K562 (cell line): ENCODE measurements at regions not wholly inside any gene's neighbourhood (a gene's known extent, or its start where the extent isn't known, plus 50 kb on each side); places are given as distances from the start of the nearest gene placed in this dataset.

Source experiments
- ATAC-seq: fragments of 200-7000 bp; cut with Tn5 transposase; 3 replicates; pipeline ENCODE4 v1.9.1; 2020; ENCODE audit warnings: moderate library complexity
- BruUV-seq: library from RNA; stranded (reverse); fragments of 400-500 nt; replicated peaks from 2 replicates; lab custom pipeline; 2021; lab: Mats Ljungman, UMichigan
- CTCF ChIA-PET: fragments of 300-600 bp; formaldehyde crosslinking; extraction: SDS; loops from one replicate; lab custom pipeline; 2021; ENCODE audit warnings: low intra/inter-chr PET ratio; lab: Yijun Ruan, JAX
- POLR2A ChIA-PET: fragments of 300-600, 350-650 bp; sonication (Branson Sonifier 250); formaldehyde crosslinking; extraction: SDS; loops from one replicate; lab custom pipeline; 2021; ENCODE audit warnings: antibody characterized with exemption, inconsistent platforms; lab: Yijun Ruan, JAX
- DNase-seq, 4 experiments: peaks; one replicate each; pipeline versions ENCODE4 v3.0.0 to v3.0.0-alpha.2; 2011 to 2018; ENCODE audit warnings: low spot score in 3 of 4, mixed read lengths in 3 of 4; ENCODE audit errors: extremely low read depth in 1 of 4
- FAIRE-seq: peaks from 2 replicates; lab custom pipeline; 2011; peaks lifted over from hg19 to GRCh38; lab: Jason Lieb, UNC
- H2AFZ ChIP-seq: 2 replicates; pipeline ENCODE4 v1.6.0; 2011; ENCODE audit warnings: low read depth, low read length, control low read depth, inconsistent platforms
- H3K27ac ChIP-seq: fragments of 200-600 bp; 3 replicates; pipeline ENCODE4 v1.8.0; 2011; ENCODE audit warnings: low read depth, mild to moderate bottlenecking, control low read depth, inconsistent platforms, low read length, moderate library complexity, mixed read lengths; ENCODE audit errors: extremely low read depth
- H3K27me3 ChIP-seq, 2 experiments: fragments of 300-600 bp in 1 of 2; 2 replicates in 1 of 2; 3 replicates in 1 of 2; pipeline versions ENCODE4 v1.6.0 to v1.8.0; 2011; ENCODE audit warnings: inconsistent platforms in 2 of 2, low read length in 2 of 2, mild to moderate bottlenecking in 1 of 2, mixed read lengths in 1 of 2, moderate library complexity in 1 of 2; ENCODE audit not compliant: control insufficient read depth in 2 of 2, insufficient read depth in 2 of 2
- H3K36me3 ChIP-seq: fragments of 300-600 bp; 3 replicates; pipeline ENCODE4 v1.8.0; 2011; ENCODE audit warnings: mild to moderate bottlenecking, low read length, inconsistent platforms; ENCODE audit not compliant: control insufficient read depth, insufficient read depth
- H3K4me1 ChIP-seq, 2 experiments: fragments of 200-600 bp in 1 of 2; replicated peaks in 1 of 2; 2 replicates in 1 of 2; 3 replicates in 1 of 2; pipeline versions ENCODE4 v1.5.1 to v1.8.0; 2011; ENCODE audit warnings: inconsistent platforms in 2 of 2, low read length in 2 of 2, mild to moderate bottlenecking in 1 of 2, mixed read lengths in 1 of 2, moderate library complexity in 1 of 2; ENCODE audit not compliant: control insufficient read depth in 2 of 2, insufficient read depth in 2 of 2
- H3K4me2 ChIP-seq: 2 replicates; pipeline ENCODE4 v1.6.1; 2011; ENCODE audit warnings: low read length, control low read depth, inconsistent platforms, mixed read lengths; ENCODE audit not compliant: insufficient read depth
- H3K4me3 ChIP-seq: fragments of 200-600 bp; sonication (generic), shearing (Covaris generic); 2 replicates; pipeline ENCODE4 v1.5.1; 2016; ENCODE audit warnings: control low read depth, inconsistent platforms
- H3K79me2 ChIP-seq: fragments of 200-600 bp; 3 replicates; pipeline ENCODE4 v1.8.0; 2011; ENCODE audit warnings: low read length, inconsistent platforms; ENCODE audit not compliant: control insufficient read depth, insufficient read depth
- H3K9ac ChIP-seq, 2 experiments: 2 replicates each; pipeline versions ENCODE4 v1.6.0 to v1.6.1; 2011; ENCODE audit warnings: low read depth in 2 of 2, low read length in 2 of 2, control low read depth in 1 of 2, inconsistent platforms in 1 of 2, mild to moderate bottlenecking in 1 of 2, mixed read lengths in 1 of 2; ENCODE audit not compliant: insufficient read depth in 1 of 2
- H3K9me1 ChIP-seq: one replicate; pipeline ENCODE4 v1.6.0; 2011; ENCODE audit warnings: inconsistent platforms, mild to moderate bottlenecking, low read length, moderate library complexity; ENCODE audit not compliant: control insufficient read depth, insufficient read depth
- H3K9me3 ChIP-seq: replicated peaks from 2 replicates; pipeline ENCODE4 v1.5.1; 2011; ENCODE audit warnings: low read depth, low read length, inconsistent platforms; ENCODE audit not compliant: control insufficient read depth, insufficient read depth
- H4K20me1 ChIP-seq: replicated peaks from 2 replicates; pipeline ENCODE4 v1.6.1; 2011; ENCODE audit warnings: low read length, inconsistent platforms, mixed read lengths; ENCODE audit not compliant: control insufficient read depth, insufficient read depth
- CBFB ChIP-seq: sonication (generic); formaldehyde crosslinking; IDR thresholded peaks from 2 replicates; pipeline ENCODE4 v1.4.0; 2020; ENCODE audit warnings: mild to moderate bottlenecking, missing genetic modification reagents
- CBX3 ChIP-seq, 2 experiments: IDR thresholded peaks; 1 replicate in 1 of 2; 2 replicates in 1 of 2; pipeline ENCODE4 v1.6.1; 2012; ENCODE audit warnings: inconsistent platforms in 2 of 2, low read length in 2 of 2, borderline replicate concordance in 1 of 2, control low read depth in 1 of 2
- ETV1 ChIP-seq: fragments of 450-650 bp; conservative IDR thresholded peaks from 2 replicates; pipeline ENCODE4 v1.6.1; 2016; ENCODE audit warnings: missing genetic modification characterization, control low read depth, low read depth, missing compliant biosample characterization
- ETV6 ChIP-seq, 3 experiments: fragments of 150-350 bp in 1 of 3; sonication (generic) in 1 of 3; formaldehyde crosslinking in 1 of 3; IDR thresholded peaks; 2 replicates each; pipeline versions ENCODE4 v1.6.1 to v1.8.0; 2014 to 2022; ENCODE audit warnings: borderline replicate concordance in 2 of 3, low read depth in 2 of 3, antibody characterized with exemption in 1 of 3, low read length in 1 of 3, mild to moderate bottlenecking in 1 of 3, missing genetic modification reagents in 1 of 3
- MAX ChIP-seq: sonication (generic); formaldehyde crosslinking; IDR thresholded peaks from 2 replicates; pipeline ENCODE4 v1.9.0; 2022; ENCODE audit warnings: mild to moderate bottlenecking, missing genetic modification reagents
- NBN ChIP-seq: fragments of 450-650 bp; IDR thresholded peaks from 2 replicates; pipeline ENCODE4 v1.6.1; 2016; ENCODE audit warnings: low read depth, mild to moderate bottlenecking
- POLR2AphosphoS2 ChIP-seq: IDR thresholded peaks from 2 replicates; pipeline ENCODE4 v1.6.1; 2012; ENCODE audit warnings: low read length, improper control_type of control experiment
- PTBP1 ChIP-seq: fragments of 200-400 bp; formaldehyde crosslinking; IDR thresholded peaks from 2 replicates; pipeline ENCODE4 v1.6.1; 2017; ENCODE audit warnings: low read depth, low read length
- SMAD2 ChIP-seq: fragments of 150-350 bp; IDR thresholded peaks from 2 replicates; pipeline ENCODE4 v1.6.1; 2014; ENCODE audit warnings: low read depth, mild to moderate bottlenecking, low read length
- TCF7 ChIP-seq: sonication (generic); IDR thresholded peaks from 2 replicates; pipeline ENCODE4 v1.6.1; 2016; ENCODE audit warnings: antibody characterized with exemption, borderline replicate concordance
- ZC3H4 ChIP-seq: sonication (generic); formaldehyde crosslinking; IDR thresholded peaks from 2 replicates; pipeline ENCODE4 v1.9.0; 2021; ENCODE audit warnings: missing genetic modification reagents, borderline replicate concordance
- ZFX ChIP-seq: sonication (generic); formaldehyde crosslinking; IDR thresholded peaks from 2 replicates; pipeline ENCODE4 v1.8.0; 2022; ENCODE audit warnings: mild to moderate bottlenecking, missing genetic modification reagents, moderate library complexity
- ZNF143 ChIP-seq: sonication (generic); formaldehyde crosslinking; IDR thresholded peaks from 2 replicates; pipeline ENCODE4 v1.9.0; 2022; ENCODE audit warnings: mild to moderate bottlenecking, missing genetic modification reagents
- ZNF232 ChIP-seq: sonication (generic); formaldehyde crosslinking; IDR thresholded peaks from 2 replicates; pipeline ENCODE4 v1.8.0; 2022; ENCODE audit warnings: mild to moderate bottlenecking, missing genetic modification reagents
- ZNF561 ChIP-seq: fragments of 450-650 bp; formaldehyde crosslinking; conservative IDR thresholded peaks from 2 replicates; pipeline ENCODE4 v1.4.0; 2020; ENCODE audit warnings: mild to moderate bottlenecking, moderate library complexity
- ZNF639 ChIP-seq, 2 experiments: fragments of 200-800 bp in 1 of 2; sonication (Bioruptor generic) in 1 of 2; sonication (generic) in 1 of 2; formaldehyde crosslinking in 1 of 2; IDR thresholded peaks in 1 of 2; conservative IDR thresholded peaks in 1 of 2; 2 replicates each; pipeline versions ENCODE4 v1.5.0 to v1.6.1; 2016 to 2020; ENCODE audit warnings: missing compliant biosample characterization in 1 of 2, missing genetic modification characterization in 1 of 2, missing genetic modification reagents in 1 of 2
- ZNF785 ChIP-seq: fragments of 250-450 bp; sonication (Bioruptor Pico); IDR thresholded peaks from 2 replicates; pipeline ENCODE4 v1.4.0; 2020; ENCODE audit warnings: mild to moderate bottlenecking
- WGBS: fragments of 100-300 bp; shearing (Covaris generic); methylation state at CpG from one replicate; pipeline ENCODE4 v1.1.6; 2016; ENCODE audit warnings: low coverage, mixed read lengths; ENCODE audit not compliant: insufficient coverage; ENCODE audit errors: missing lambda C conversion rate; 5-methylcytosine and 5-hydroxymethylcytosine counted together
- in situ Hi-C: fragments of 300-500 bp; cut with MboI; formaldehyde crosslinking; loops from 4 replicates; pipeline ENCODE4 v1.15.0; 2018; ENCODE audit warnings: inconsistent platforms, mixed read lengths
- intact Hi-C: fragments of 100-400 bp; cut with micrococcal nuclease; formaldehyde crosslinking; loops from 2 replicates; pipeline ENCODE4 v1.14.2; 2022

- TF ChIP-seq ETV6 (IDR thresholded peaks at IDR 0.05; ENCODE audit: borderline replicate concordance in 1 of 2, low read depth in 2 of 2, low read length in 1 of 2) (no peak), ETV6 (CRISPR knock-in tag; IDR thresholded peaks at IDR 0.05; ENCODE audit: borderline replicate concordance) (no peak), ZNF143 (no peak)
Measured at GRCh38 chr12:104858611-104859543, 99.2 kb downstream of the SLC41A2 start (continued).

- no TSS peak for BruUV-seq
- no peak for DNase-seq
- TF ChIP-seq ETV1 (tag) (no peak), ZNF232 (CRISPR knock-in tag) (no peak), ZNF561 (CRISPR knock-in tag) (no peak), MAX (CRISPR knock-in tag) (no peak), PTBP1 (no peak), ZNF785 (CRISPR knock-in tag) (no peak), CBX3 (IDR thresholded peaks at IDR 0.05; ENCODE audit: borderline replicate concordance in 1 of 2, low read length in 2 of 2) (no peak), NBN (no peak), ZC3H4 (CRISPR knock-in tag) (no peak), ZFX (CRISPR knock-in tag) (no peak), ZNF639 (CRISPR knock-in tag; conservative IDR thresholded peaks at IDR 0.05 in 1 of 2, IDR thresholded peaks at IDR 0.05 in 1 of 2) (no peak), CBFB (CRISPR knock-in tag) (no peak), SMAD2 (no peak), TCF7 (no peak), POLR2AphosphoS2 (no peak)
- Histone ChIP-seq H3K4me1 (peaks cover 2 to 4% of the 10 kb centered on the region in 2 experiments; a peak in 3 of 5 replicates), H3K9me1 (no peaks in the 10 kb centered on the region), H3K79me2 (no peaks in the 10 kb centered on the region), H3K4me2 (no peak overlapping the region), H3K36me3 (no peaks in the 10 kb centered on the region), H3K9ac (no peak overlapping the region), H4K20me1 (no peaks in the 10 kb centered on the region), H3K27ac (no peak overlapping the region), H2AFZ (no peak overlapping the region), H3K27me3 (peaks cover 7% of the 10 kb centered on the region in 2 experiments; a peak in 3 of 5 replicates), H3K4me3 (no peak overlapping the region), H3K9me3 (no peaks in the 10 kb centered on the region)
- ChIA-PET POLR2A (interaction anchor here (0.6 kb wide), 1 partner anchor 973 kb away, joined by 3 read pairs; no protein-coding TSS in a partner anchor), CTCF (no interaction called here)
- ATAC-seq, result no peak
- in situ Hi-C loops (no loop called here), intact Hi-C loops (no loop called here)
- WGBS, result 3% methylated on average over 3 of the region's 3 CpGs
- no peak for FAIRE-seq
Measured at GRCh38 chr12:104856531-104856930, 101.6 kb downstream of the SLC41A2 start.
